SK-N-SH (cell line): ENCODE measurements at regions not wholly inside any gene's neighbourhood (a gene's known extent, or its start where the extent isn't known, plus 50 kb on each side); places are given as distances from the start of the nearest gene placed in this dataset.
A peak's percentile ranks its signal among the peaks of the same experiment; 100 is the strongest.

Experiments
- CTCF ChIA-PET: fragments of 300-600, 350-600 bp; formaldehyde crosslinking; extraction: SDS; loops from one replicate; lab custom pipeline; 2021; lab: Yijun Ruan, JAX
- POLR2A ChIA-PET: fragments of 350-600 bp; sonication (Branson Sonifier 250); formaldehyde crosslinking; extraction: SDS; loops from one replicate; lab custom pipeline; 2020; ENCODE audit warnings: antibody characterized with exemption, inconsistent platforms; lab: Yijun Ruan, JAX
- DNase-seq: peaks from one replicate; pipeline ENCODE4 v3.0.0; 2012
- H2AFZ ChIP-seq: fragments of 200-600 bp; sonication (generic); 2 replicates; pipeline ENCODE4 v1.8.1; 2016; ENCODE audit warnings: antibody characterized with exemption, mild to moderate bottlenecking, low read depth
- H3F3A ChIP-seq: fragments of 200-600 bp; sonication (generic); replicated peaks from 2 replicates; pipeline ENCODE3; 2016; ENCODE audit warnings: antibody characterized with exemption, mild to moderate bottlenecking; ENCODE audit not compliant: insufficient read depth
- H3K27ac ChIP-seq, 2 experiments: fragments of 200-500 bp in 1 of 2; fragments of 200-600 bp in 1 of 2; sonication (Bioruptor generic) in 1 of 2; sonication (generic), shearing (Covaris generic) in 1 of 2; 2 replicates each; pipeline versions ENCODE4 v1.5.1 to v1.6.1; 2014 to 2016; ENCODE audit warnings: low read depth in 2 of 2, inconsistent platforms in 1 of 2, low read length in 1 of 2, mild to moderate bottlenecking in 1 of 2, mixed read lengths in 1 of 2
- H3K27me3 ChIP-seq: fragments of 200-600 bp; sonication (generic), shearing (Covaris generic); 2 replicates; pipeline ENCODE4 v1.6.1; 2016; ENCODE audit warnings: mixed run types; ENCODE audit not compliant: insufficient read depth
- H3K36me3 ChIP-seq, 2 experiments: fragments of 200-500 bp in 1 of 2; fragments of 200-600 bp in 1 of 2; sonication (Bioruptor generic) in 1 of 2; sonication (generic) in 1 of 2; replicated peaks in 1 of 2; 2 replicates each; pipeline versions ENCODE3 to v1.5.1; 2014 to 2016; ENCODE audit warnings: low read length in 1 of 2, mild to moderate bottlenecking in 1 of 2; ENCODE audit not compliant: insufficient read depth in 2 of 2, control insufficient read depth in 1 of 2
- H3K4me1 ChIP-seq, 2 experiments: fragments of 200-500 bp in 1 of 2; fragments of 200-600 bp in 1 of 2; sonication (Bioruptor generic) in 1 of 2; sonication (generic), shearing (Covaris generic) in 1 of 2; 2 replicates each; pipeline versions ENCODE4 v1.5.1 to v1.6.1; 2014 to 2016; ENCODE audit warnings: low read depth in 1 of 2, low read length in 1 of 2, mixed run types in 1 of 2; ENCODE audit not compliant: insufficient read depth in 2 of 2, control insufficient read depth in 1 of 2
- H3K4me2 ChIP-seq: fragments of 200-600 bp; sonication (generic), shearing (Covaris generic); 2 replicates; pipeline ENCODE4 v1.6.1; 2017; ENCODE audit warnings: mixed run types
- H3K4me3 ChIP-seq, 2 experiments: fragments of 200-500 bp in 1 of 2; fragments of 200-600 bp in 1 of 2; sonication (Bioruptor generic) in 1 of 2; sonication (generic), shearing (Covaris generic) in 1 of 2; 2 replicates each; pipeline versions ENCODE4 v1.5.1 to v1.8.1; 2014 to 2016; ENCODE audit warnings: low read depth in 2 of 2, inconsistent platforms in 1 of 2, low read length in 1 of 2, mild to moderate bottlenecking in 1 of 2, mixed read lengths in 1 of 2, moderate library complexity in 1 of 2
- H3K79me2 ChIP-seq: fragments of 200-600 bp; sonication (generic); 2 replicates; pipeline ENCODE4 v1.8.1; 2017; ENCODE audit warnings: mild to moderate bottlenecking; ENCODE audit not compliant: insufficient read depth
- H3K9ac ChIP-seq: fragments of 200-600 bp; sonication (generic); 2 replicates; pipeline ENCODE4 v1.6.1; 2017; ENCODE audit warnings: mixed run types
- H3K9me2 ChIP-seq: fragments of 200-600 bp; sonication (generic); 2 replicates; pipeline ENCODE4 v1.6.1; 2017; ENCODE audit warnings: mixed run types
- H3K9me3 ChIP-seq: fragments of 200-600 bp; sonication (generic); 2 replicates; pipeline ENCODE4 v1.6.1; 2017; ENCODE audit warnings: mixed run types, mild to moderate bottlenecking, moderate library complexity
- H4K20me1 ChIP-seq: fragments of 200-600 bp; sonication (generic); 2 replicates; pipeline ENCODE4 v1.6.1; 2017; ENCODE audit warnings: mild to moderate bottlenecking, mixed run types; ENCODE audit not compliant: insufficient read depth
- CHD2 ChIP-seq: fragments of 150-350 bp; IDR thresholded peaks from 2 replicates; pipeline ENCODE4 v1.6.1; 2018; ENCODE audit warnings: low read length; ENCODE audit not compliant: partially characterized antibody
- EZH2phosphoT487 ChIP-seq: fragments of 200-600 bp; sonication (generic); IDR thresholded peaks from 2 replicates; pipeline ENCODE4 v1.6.1; 2017; ENCODE audit warnings: low read depth, mixed run types, mild to moderate bottlenecking, antibody characterized with exemption, moderate library complexity, borderline replicate concordance
- FOXM1 ChIP-seq: IDR thresholded peaks from 2 replicates; pipeline ENCODE4 v1.4.0; 2012; ENCODE audit warnings: low read depth, mild to moderate bottlenecking
- GABPA ChIP-seq: IDR thresholded peaks from 2 replicates; pipeline ENCODE4 v1.4.0; 2012; ENCODE audit warnings: low read depth, mild to moderate bottlenecking
- GATA2 ChIP-seq: sonication (generic); formaldehyde crosslinking; IDR thresholded peaks from 2 replicates; pipeline ENCODE4 v1.5.0; 2020; ENCODE audit warnings: mild to moderate bottlenecking, missing genetic modification reagents
- MAX ChIP-seq: IDR thresholded peaks from 2 replicates; pipeline ENCODE4 v1.4.0; 2012; ENCODE audit warnings: low read depth
- MEF2A ChIP-seq: IDR thresholded peaks from 2 replicates; pipeline ENCODE4 v1.4.0; 2012; ENCODE audit warnings: low read depth, borderline replicate concordance
- MXI1 ChIP-seq: IDR thresholded peaks from 2 replicates; pipeline ENCODE4 v1.6.1; 2012; ENCODE audit warnings: mild to moderate bottlenecking, low read depth, low read length, improper control_type of control experiment
- NFIC ChIP-seq: IDR thresholded peaks from 2 replicates; pipeline ENCODE4 v1.4.0; 2012; ENCODE audit warnings: borderline replicate concordance
- POLR2AphosphoS5 ChIP-seq: IDR thresholded peaks from 2 replicates; pipeline ENCODE4 v1.6.1; 2012; ENCODE audit warnings: low read depth, low read length
- RCOR1 ChIP-seq: fragments of 150-350 bp; IDR thresholded peaks from 2 replicates; pipeline ENCODE4 v1.6.1; 2017; ENCODE audit warnings: antibody characterized with exemption, low read length
- REST ChIP-seq: IDR thresholded peaks from 2 replicates; pipeline ENCODE4 v1.6.1; 2012; ENCODE audit warnings: mild to moderate bottlenecking, low read depth, low read length, moderate library complexity
- RFX5 ChIP-seq: IDR thresholded peaks from 2 replicates; pipeline ENCODE4 v1.6.1; 2012; ENCODE audit warnings: mild to moderate bottlenecking, improper control_type of control experiment, low read length
- SIN3A ChIP-seq: IDR thresholded peaks from 2 replicates; pipeline ENCODE4 v1.6.1; 2012; ENCODE audit warnings: low read depth, mild to moderate bottlenecking, low read length, moderate library complexity, borderline replicate concordance
- SMC3 ChIP-seq: IDR thresholded peaks from 2 replicates; pipeline ENCODE4 v1.6.1; 2012; ENCODE audit warnings: low read depth, low read length, improper control_type of control experiment
- TCF12 ChIP-seq: IDR thresholded peaks from 2 replicates; pipeline ENCODE4 v1.4.0; 2012
- TEAD4 ChIP-seq: IDR thresholded peaks from 2 replicates; pipeline ENCODE4 v1.4.0; 2012; ENCODE audit warnings: mild to moderate bottlenecking, borderline replicate concordance; ENCODE audit not compliant: insufficient read depth
- USF1 ChIP-seq: IDR thresholded peaks from 2 replicates; pipeline ENCODE4 v1.4.0; 2012; ENCODE audit warnings: low read depth, borderline replicate concordance
- WGBS: methylation state at CpG from one replicate; pipeline ENCODE4 v1.1.6; 2017; ENCODE audit warnings: low lambda C conversion rate; 5-methylcytosine and 5-hydroxymethylcytosine counted together

GRCh38 chr3:98962189-98962930 lies 60.9 kb upstream of the DCBLD2 start (continued):
- TF ChIP-seq MEF2A = peak; percentile 73; the same call in 1 of the 2 replicates
- peak; percentile 78; the same call in 1 of the 2 replicates for TF ChIP-seq FOXM1
- TF ChIP-seq GABPA = 0 out of 2 replicates have a peak, but pooled peaks have one; percentile 19
- TF ChIP-seq SIN3A = no peak
- TF ChIP-seq REST = 0 out of 2 replicates have a peak, but pooled peaks have one; percentile 12
- peak; percentile 95 for TF ChIP-seq TEAD4
- no peak for TF ChIP-seq RFX5

- peak overlapping the region in 1 of 2 experiments; percentile 44; a peak in 1 of 4 replicates for H3K4me3 ChIP-seq
- H3K9ac ChIP-seq = peak overlapping the region; percentile 87
- H3K4me2 ChIP-seq = peak overlapping the region; percentile 76
- no peaks in the 10 kb centered on the region for H3K9me3 ChIP-seq
- POLR2A ChIA-PET = no interaction called here
- WGBS = 66% methylated on average over 2 of the region's 2 CpGs
- no peaks in the 10 kb centered on the region for H3K9me2 ChIP-seq
- H3K27ac ChIP-seq = peak overlapping the region in 1 of 2 experiments; percentile 100; a peak in 2 of 4 replicates
- H3K79me2 ChIP-seq = peaks cover 32% of the 10 kb centered on the region
- peaks cover 14 to 36% of the 10 kb centered on the region in 2 experiments for H3K4me1 ChIP-seq
- H3K36me3 ChIP-seq = no peaks in the 10 kb centered on the region
- peaks cover 58% of the 10 kb centered on the region for H3F3A ChIP-seq
- H4K20me1 ChIP-seq = no peaks in the 10 kb centered on the region
- DNase-seq = no peak
- H3K27me3 ChIP-seq = no peaks in the 10 kb centered on the region
- H2AFZ ChIP-seq = no peak overlapping the region
- CTCF ChIA-PET = interaction anchor here (0.7 kb wide), 1 partner anchor 9 kb away, joined by 3 read pairs; no protein-coding TSS in a partner anchor
- TF ChIP-seq EZH2phosphoT487 = no peak
- no peak for TF ChIP-seq TEAD4
- peak; percentile 29 for TF ChIP-seq TCF12
- no peak for TF ChIP-seq REST
- no peak for TF ChIP-seq MAX
- no peak for TF ChIP-seq USF1
- TF ChIP-seq MEF2A = no peak
- no peak for TF ChIP-seq SIN3A
- TF ChIP-seq RCOR1 = no peak
- no peak for TF ChIP-seq POLR2AphosphoS5
- no peak for TF ChIP-seq SMC3
- no peak for TF ChIP-seq GABPA
- no peak for TF ChIP-seq CHD2
- TF ChIP-seq GATA2 (CRISPR knock-in tag) = no peak
- no peak for TF ChIP-seq NFIC
- no peak for TF ChIP-seq MXI1
Observed at GRCh38 chr3:98961161-98962155, 60.0 kb upstream of the DCBLD2 start.
